Left lung (tissue), 4 donors: ENCODE measurements at regions not wholly inside any gene's neighbourhood (a gene's known extent, or its start where the extent isn't known, plus 50 kb on each side); places are given as distances from the start of the nearest gene placed in this dataset.

Experiments
- ATAC-seq: fragments of 200-7000 bp; cut with Tn5 transposase; one replicate; pipeline ENCODE4 v1.9.1; 2020; ENCODE audit warnings: moderate library complexity
- DNase-seq, 4 donors: peaks; one replicate each; pipeline ENCODE4 v3.0.0-alpha.2; 2013 to 2020
- H3K27ac ChIP-seq, 2 donors: fragments of 200-600 bp; sonication (generic) in 1 of 2; one replicate each; pipeline versions ENCODE4 v1.5.0 to v1.8.0; 2020 to 2021
- H3K27me3 ChIP-seq, 2 donors: fragments of 200-600 bp; sonication (generic) in 1 of 2; one replicate each; pipeline versions ENCODE4 v1.5.0 to v1.8.0; 2020 to 2021
- H3K36me3 ChIP-seq, 2 donors: fragments of 200-600 bp; sonication (generic) in 1 of 2; one replicate each; pipeline versions ENCODE4 v1.5.0 to v1.8.0; 2020 to 2021
- H3K4me1 ChIP-seq, 2 donors: fragments of 200-600 bp; one replicate each; pipeline ENCODE4 v1.8.0; 2021
- H3K4me3 ChIP-seq, 2 donors: fragments of 200-600 bp; sonication (generic) in 1 of 2; one replicate each; pipeline versions ENCODE4 v1.5.0 to v1.8.0; 2020 to 2021; ENCODE audit warnings: mild to moderate bottlenecking in 1 of 2
- H3K9me3 ChIP-seq, 2 donors: fragments of 200-600 bp; sonication (generic) in 1 of 2; one replicate each; pipeline versions ENCODE4 v1.5.0 to v1.8.0; 2020 to 2021
- CTCF ChIP-seq, 2 donors: fragments of 200-600 bp; sonication (generic) in 1 of 2; IDR thresholded peaks; one replicate each; pipeline versions ENCODE4 v1.5.0 to v1.8.0; 2021; ENCODE audit warnings: antibody characterized with exemption in 2 of 2
- intact Hi-C, 2 donors: fragments of 100-400 bp; cut with DNase I; formaldehyde crosslinking; loops; one replicate each; pipeline versions ENCODE4 v1.11.2 to v1.14.2; 2022
- donor health status: DM: no; HTN: yes; CAD: no.
- donor health status: DM: no; HTN: no; CAD: no.

GRCh38 chr3:106341087-106341486 lies 472.3 kb upstream of the CBLB start:
- Histone ChIP-seq H3K4me1 (no peaks in the 10 kb centered on the region), H3K4me3 (no peak overlapping the region), H3K27ac (no peak overlapping the region), H3K9me3 (no peaks in the 10 kb centered on the region), H3K36me3 (no peaks in the 10 kb centered on the region), H3K27me3 (no peaks in the 10 kb centered on the region)
- intact Hi-C loops = no loop called here
- DNase-seq (no peak), ATAC-seq (no peak)
- no peak for TF ChIP-seq CTCF (IDR thresholded peaks at IDR 0.05)

GRCh38 chr3:106341586-106342162 lies 472.9 kb upstream of the CBLB start:
- Histone ChIP-seq H3K4me3 (no peak overlapping the region), H3K27me3 (no peaks in the 10 kb centered on the region), H3K27ac (peak overlapping the region in 1 of 2 donors; percentile 22), H3K36me3 (no peaks in the 10 kb centered on the region), H3K4me1 (no peaks in the 10 kb centered on the region), H3K9me3 (no peaks in the 10 kb centered on the region)
- ATAC-seq = no peak
- intact Hi-C loops = no loop called here
- no peak for DNase-seq
- TF ChIP-seq CTCF (IDR thresholded peaks at IDR 0.05) = no peak

- no peak for ATAC-seq
- no peak overlapping the region for H3K27ac ChIP-seq
- no peak for DNase-seq
- H3K4me1 ChIP-seq = no peaks in the 10 kb centered on the region
- H3K9me3 ChIP-seq = no peaks in the 10 kb centered on the region
- H3K4me3 ChIP-seq = no peak overlapping the region
- no peaks in the 10 kb centered on the region for H3K36me3 ChIP-seq
- H3K27me3 ChIP-seq = no peaks in the 10 kb centered on the region
- TF ChIP-seq CTCF (IDR thresholded peaks at IDR 0.05) = no peak
- intact Hi-C loops = no loop called here
Measured at GRCh38 chr3:106342386-106342785, 473.6 kb upstream of the CBLB start.

- no peak for TF ChIP-seq CTCF (IDR thresholded peaks at IDR 0.05)
- intact Hi-C loops = no loop called here
- no peaks in the 10 kb centered on the region for H3K36me3 ChIP-seq
- H3K9me3 ChIP-seq = no peaks in the 10 kb centered on the region
- H3K27me3 ChIP-seq = no peaks in the 10 kb centered on the region
- H3K4me3 ChIP-seq = no peak overlapping the region
- H3K27ac ChIP-seq = no peak overlapping the region
- ATAC-seq = no peak
- H3K4me1 ChIP-seq = no peaks in the 10 kb centered on the region
- DNase-seq = no peak
Measured at GRCh38 chr3:106343811-106344210, 475.0 kb upstream of the CBLB start.

GRCh38 chr3:106345353-106346027 lies 476.7 kb upstream of the CBLB start:
- no peak for TF ChIP-seq CTCF (IDR thresholded peaks at IDR 0.05)
- H3K4me3 ChIP-seq = no peak overlapping the region
- peak overlapping the region; percentile 10 to 63 for H3K27ac ChIP-seq
- H3K27me3 ChIP-seq = no peaks in the 10 kb centered on the region
- peak; percentile 93 for ATAC-seq
- H3K36me3 ChIP-seq = no peaks in the 10 kb centered on the region
- no peaks in the 10 kb centered on the region for H3K9me3 ChIP-seq
- H3K4me1 ChIP-seq = no peaks in the 10 kb centered on the region
- DNase-seq = no peak
- intact Hi-C loops = no loop called here
